ENCODE measurements at regions not wholly inside any gene's neighbourhood (a gene's known extent, or its start where the extent isn't known, plus 50 kb on each side); places are given as distances from the start of the nearest gene placed in this dataset.

GRCh38 chrX:9291629-9292028 lies 173.2 kb upstream of the TBL1X start:
- no peak overlapping the region for H3K27ac Mint-ChIP-seq
- no peaks in the 10 kb centered on the region for H3K79me2 ChIP-seq (ENCODE audit: control insufficient read depth, insufficient read depth, low read length)
- H3K4me2 ChIP-seq (replicated peaks; ENCODE audit: low read depth, low read length, poor library complexity, severe bottlenecking): peak overlapping the region; percentile 27
- ATAC-seq (ENCODE audit: low read depth) (no peak), DNase-seq (no peak)
- TF ChIP-seq EZH2 (IDR thresholded peaks at IDR 0.05; ENCODE audit: borderline replicate concordance, insufficient read depth, low read depth, low read length, poor library complexity, severe bottlenecking) (no peak), CTCF (IDR thresholded peaks at IDR 0.05) (no peak)
- POLR2A ChIA-PET: no interaction called here
- CTCF ChIA-PET: no interaction called here
- H3K36me3 ChIP-seq (replicated peaks in 1 of 2; ENCODE audit: control extremely low read depth in 1 of 2, control insufficient read depth in 1 of 2, extremely low read depth in 1 of 2, insufficient read depth in 2 of 2, low read length in 1 of 2): no peaks in the 10 kb centered on the region
- H3K27me3 Mint-ChIP-seq: peaks cover 15% of the 10 kb centered on the region
- H3K4me1 Mint-ChIP-seq: peaks cover 13% of the 10 kb centered on the region
- no peak overlapping the region for H2AFZ ChIP-seq (ENCODE audit: insufficient read depth, low read depth, low read length, poor library complexity, severe bottlenecking)
- intact Hi-C loops (cut with micrococcal nuclease): no loop called here
- H3K9me3 ChIP-seq (ENCODE audit: control extremely low read depth in 1 of 3, control insufficient read depth in 2 of 3, insufficient read depth in 1 of 3, low read length in 2 of 3): no peaks in the 10 kb centered on the region
- no peaks in the 10 kb centered on the region for H4K20me1 ChIP-seq (ENCODE audit: control insufficient read depth, insufficient read depth, low read length, poor library complexity, severe bottlenecking)
- no peaks in the 10 kb centered on the region for H3K9me3 Mint-ChIP-seq (ENCODE audit: insufficient read depth)
- no peak overlapping the region for H3K27ac ChIP-seq (ENCODE audit: low read length in 2 of 2)
- H3K4me3 ChIP-seq (ENCODE audit: control extremely low read depth in 1 of 5, extremely low read depth in 1 of 5, insufficient read depth in 1 of 5, low read depth in 2 of 5, low read length in 4 of 5): peak overlapping the region in 1 of 5 experiments; percentile 7
- no peak overlapping the region for H3K9ac ChIP-seq (ENCODE audit: low read length)
- WGBS (ENCODE audit: insufficient coverage): 25% methylated on average over 6 of the region's 22 CpGs
- peak overlapping the region; percentile 16 for H3K4me3 Mint-ChIP-seq
- peaks cover 0 to 21% (median 12%) of the 10 kb centered on the region in 4 experiments for H3K27me3 ChIP-seq (replicated peaks in 1 of 4; ENCODE audit: control extremely low read depth in 1 of 4, control insufficient read depth in 3 of 4, insufficient read depth in 4 of 4, low read length in 3 of 4)
- peaks cover 3 to 13% of the 10 kb centered on the region in 2 donors for H3K4me1 ChIP-seq (ENCODE audit: control insufficient read depth in 2 of 2, insufficient read depth in 2 of 2, low read length in 2 of 2)

GRCh38 chrX:9293051-9293496 lies 171.8 kb upstream of the TBL1X start:
- WGBS (ENCODE audit: insufficient coverage): no CpG with 5 or more reads among the region's 18 CpGs
- Histone ChIP-seq H3K4me2 (replicated peaks; ENCODE audit: low read depth, low read length, poor library complexity, severe bottlenecking) (peak overlapping the region; percentile 10), H3K9ac (ENCODE audit: low read length) (no peak overlapping the region), H3K79me2 (ENCODE audit: control insufficient read depth, insufficient read depth, low read length) (no peaks in the 10 kb centered on the region), H3K36me3 (replicated peaks in 1 of 2; ENCODE audit: control extremely low read depth in 1 of 2, control insufficient read depth in 1 of 2, extremely low read depth in 1 of 2, insufficient read depth in 2 of 2, low read length in 1 of 2) (no peaks in the 10 kb centered on the region), H3K27ac (ENCODE audit: low read length in 2 of 2) (no peak overlapping the region), H3K9me3 (ENCODE audit: control extremely low read depth in 1 of 3, control insufficient read depth in 2 of 3, insufficient read depth in 1 of 3, low read length in 2 of 3) (no peaks in the 10 kb centered on the region), H3K4me3 (ENCODE audit: control extremely low read depth in 1 of 5, extremely low read depth in 1 of 5, insufficient read depth in 1 of 5, low read depth in 2 of 5, low read length in 4 of 5) (no peak overlapping the region), H4K20me1 (ENCODE audit: control insufficient read depth, insufficient read depth, low read length, poor library complexity, severe bottlenecking) (no peaks in the 10 kb centered on the region), H3K27me3 (replicated peaks in 1 of 4; ENCODE audit: control extremely low read depth in 1 of 4, control insufficient read depth in 3 of 4, insufficient read depth in 4 of 4, low read length in 3 of 4) (peaks cover 0 to 21% (median 12%) of the 10 kb centered on the region in 4 experiments), H3K4me1 (ENCODE audit: control insufficient read depth in 2 of 2, insufficient read depth in 2 of 2, low read length in 2 of 2) (peaks cover 3 to 13% of the 10 kb centered on the region in 2 donors), H2AFZ (ENCODE audit: insufficient read depth, low read depth, low read length, poor library complexity, severe bottlenecking) (no peak overlapping the region)
- DNase-seq (no peak), ATAC-seq (ENCODE audit: low read depth) (no peak)
- POLR2A ChIA-PET: no interaction called here
- intact Hi-C loops (cut with micrococcal nuclease): no loop called here
- peaks cover 15% of the 10 kb centered on the region for H3K4me1 Mint-ChIP-seq
- no peak overlapping the region for H3K4me3 Mint-ChIP-seq
- CTCF ChIA-PET: no interaction called here
- no peaks in the 10 kb centered on the region for H3K9me3 Mint-ChIP-seq (ENCODE audit: insufficient read depth)
- H3K27ac Mint-ChIP-seq: no peak overlapping the region
- peaks cover 15% of the 10 kb centered on the region for H3K27me3 Mint-ChIP-seq
- no peak for TF ChIP-seq EZH2 (IDR thresholded peaks at IDR 0.05; ENCODE audit: borderline replicate concordance, insufficient read depth, low read depth, low read length, poor library complexity, severe bottlenecking)
- TF ChIP-seq CTCF (IDR thresholded peaks at IDR 0.05): no peak

Data from B cell (primary cell).